Kidney epithelial cell (primary cell): ENCODE measurements at regions not wholly inside any gene's neighbourhood (a gene's known extent, or its start where the extent isn't known, plus 50 kb on each side); places are given as distances from the start of the nearest gene placed in this dataset.
"Not testable (repeated sequence)": the region's sequence is repeated elsewhere in the genome, so short reads cannot be mapped to it uniquely, and the experiment has no call there.

Source experiments
- DNase-seq: peaks from one replicate; pipeline ENCODE4 v3.0.0-alpha.2; 2010; ENCODE audit warnings: low read depth
- H3K27me3 ChIP-seq: 2 replicates; pipeline ENCODE4 v1.6.0; 2011; ENCODE audit warnings: low read length; ENCODE audit not compliant: control insufficient read depth, insufficient read depth
- H3K36me3 ChIP-seq: 2 replicates; pipeline ENCODE4 v1.5.1; 2011; ENCODE audit warnings: low read length; ENCODE audit not compliant: control insufficient read depth, insufficient read depth
- H3K4me3 ChIP-seq: 2 replicates; pipeline ENCODE4 v1.5.1; 2011; ENCODE audit warnings: low read depth, mild to moderate bottlenecking, control low read depth, low read length
- TF ChIP-seq, protein P1 (sequence below): IDR thresholded peaks from 2 replicates; pipeline ENCODE4 v1.5.1; 2011; ENCODE audit warnings: mild to moderate bottlenecking, moderate library complexity, low read length, control low read depth, inconsistent platforms; ENCODE audit not compliant: insufficient read depth, poor library complexity, severe bottlenecking

DNA sequence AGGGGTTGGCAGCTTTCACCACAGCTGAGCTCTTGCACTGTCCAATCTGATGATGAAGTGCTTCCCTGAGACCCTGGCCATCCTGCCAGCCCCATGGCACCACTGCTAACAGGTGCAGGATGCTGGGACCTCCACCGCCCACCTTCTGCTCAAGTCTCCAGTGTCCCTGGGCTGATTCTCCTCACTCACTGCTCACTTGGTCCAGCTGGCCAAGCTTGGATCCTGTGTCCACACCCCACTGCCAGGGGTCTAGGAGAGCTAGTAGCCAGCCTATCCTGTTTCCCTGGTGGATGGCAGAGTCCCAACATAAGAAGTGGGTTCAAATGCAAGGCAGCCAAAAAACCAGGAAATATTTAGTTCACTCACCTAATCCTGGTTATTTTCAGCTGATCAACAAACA lies 217.2 kb upstream of the IRF2BP2 start:
- H3K4me3 ChIP-seq: no peak overlapping the region
- no peak for DNase-seq
- H3K36me3 ChIP-seq: no peaks in the 10 kb centered on the region
- H3K27me3 ChIP-seq: no peaks in the 10 kb centered on the region
- TF ChIP-seq, protein P1, sequence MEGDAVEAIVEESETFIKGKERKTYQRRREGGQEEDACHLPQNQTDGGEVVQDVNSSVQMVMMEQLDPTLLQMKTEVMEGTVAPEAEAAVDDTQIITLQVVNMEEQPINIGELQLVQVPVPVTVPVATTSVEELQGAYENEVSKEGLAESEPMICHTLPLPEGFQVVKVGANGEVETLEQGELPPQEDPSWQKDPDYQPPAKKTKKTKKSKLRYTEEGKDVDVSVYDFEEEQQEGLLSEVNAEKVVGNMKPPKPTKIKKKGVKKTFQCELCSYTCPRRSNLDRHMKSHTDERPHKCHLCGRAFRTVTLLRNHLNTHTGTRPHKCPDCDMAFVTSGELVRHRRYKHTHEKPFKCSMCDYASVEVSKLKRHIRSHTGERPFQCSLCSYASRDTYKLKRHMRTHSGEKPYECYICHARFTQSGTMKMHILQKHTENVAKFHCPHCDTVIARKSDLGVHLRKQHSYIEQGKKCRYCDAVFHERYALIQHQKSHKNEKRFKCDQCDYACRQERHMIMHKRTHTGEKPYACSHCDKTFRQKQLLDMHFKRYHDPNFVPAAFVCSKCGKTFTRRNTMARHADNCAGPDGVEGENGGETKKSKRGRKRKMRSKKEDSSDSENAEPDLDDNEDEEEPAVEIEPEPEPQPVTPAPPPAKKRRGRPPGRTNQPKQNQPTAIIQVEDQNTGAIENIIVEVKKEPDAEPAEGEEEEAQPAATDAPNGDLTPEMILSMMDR: no peak

DNA sequence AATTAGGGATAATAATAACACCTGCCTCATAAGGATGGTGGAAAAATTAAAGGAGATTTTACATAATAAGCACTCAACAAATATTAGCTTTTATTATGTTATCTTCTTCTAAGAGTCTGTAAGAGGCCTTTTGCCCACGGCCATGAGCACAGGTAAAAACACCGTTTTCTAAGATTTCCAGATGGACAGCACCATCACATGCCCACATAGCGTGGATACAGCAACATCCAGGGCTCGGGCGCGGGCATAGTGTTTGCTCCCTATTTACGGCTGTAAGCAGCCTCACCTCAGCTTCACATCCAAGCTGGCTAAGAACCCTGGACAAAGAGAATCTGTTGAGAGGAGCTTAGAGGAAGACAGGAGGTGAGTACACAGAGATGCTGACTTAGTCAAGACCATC lies 216.4 kb upstream of the IRF2BP2 start:
- Histone ChIP-seq H3K27me3 (no peaks in the 10 kb centered on the region), H3K4me3 (no peak overlapping the region), H3K36me3 (no peaks in the 10 kb centered on the region)
- TF ChIP-seq, protein P1: no peak
- DNase-seq: no peak

DNA sequence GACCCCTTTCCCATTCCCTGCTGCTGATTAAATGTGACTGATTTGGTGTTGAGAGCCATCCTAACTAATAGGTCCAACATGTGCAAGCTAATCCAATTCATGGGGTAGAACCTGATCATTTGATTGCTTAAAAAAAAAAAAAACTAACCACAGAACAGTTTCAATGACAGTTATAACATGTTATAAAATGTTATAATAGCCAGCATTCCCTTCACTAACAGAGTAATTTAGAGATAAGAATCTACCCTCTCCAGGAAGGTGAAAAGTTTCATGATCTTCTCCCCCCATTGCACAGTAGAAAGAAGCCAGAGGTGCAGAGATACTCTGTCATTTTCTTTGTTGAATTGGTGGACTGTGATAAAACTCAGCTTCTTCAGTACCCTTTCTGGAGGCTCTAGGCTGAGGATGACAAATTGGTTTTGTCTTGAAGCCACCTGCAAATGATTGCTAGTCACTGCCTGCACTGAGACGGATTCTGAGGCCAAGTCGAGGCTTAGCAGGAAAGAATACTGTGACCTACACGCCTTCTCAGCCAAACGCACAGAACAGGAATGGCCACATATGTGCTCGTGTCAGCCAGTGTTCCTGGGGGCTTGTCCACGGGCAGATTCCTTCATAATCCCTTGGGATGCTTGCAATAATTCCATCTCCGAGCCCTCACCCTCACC lies 215.7 kb upstream of the IRF2BP2 start:
- no peak overlapping the region for H3K4me3 ChIP-seq
- H3K36me3 ChIP-seq: no peaks in the 10 kb centered on the region
- no peaks in the 10 kb centered on the region for H3K27me3 ChIP-seq
- TF ChIP-seq, protein P1: no peak
- no peak for DNase-seq

DNA sequence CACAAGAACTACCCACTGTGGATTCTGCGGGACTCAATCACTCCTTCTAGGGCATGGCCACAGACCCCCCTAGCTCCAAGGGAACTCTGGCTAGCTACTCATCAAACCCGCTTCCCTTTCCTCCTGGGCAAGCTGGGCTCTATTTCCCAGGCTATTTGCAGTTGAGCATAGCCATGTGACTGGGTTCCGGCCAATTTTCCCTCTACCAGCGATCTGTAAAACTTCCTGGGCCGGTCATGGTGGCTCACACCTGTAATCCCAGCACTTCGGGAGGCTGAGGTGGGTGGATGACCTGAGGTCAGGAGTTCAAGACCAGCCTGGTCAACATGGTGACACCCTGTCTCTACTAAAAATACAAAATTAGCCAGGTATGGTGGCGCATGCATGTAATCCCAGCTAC lies 214.9 kb upstream of the IRF2BP2 start:
- not testable (repeated sequence) for H3K36me3 ChIP-seq

DNA sequence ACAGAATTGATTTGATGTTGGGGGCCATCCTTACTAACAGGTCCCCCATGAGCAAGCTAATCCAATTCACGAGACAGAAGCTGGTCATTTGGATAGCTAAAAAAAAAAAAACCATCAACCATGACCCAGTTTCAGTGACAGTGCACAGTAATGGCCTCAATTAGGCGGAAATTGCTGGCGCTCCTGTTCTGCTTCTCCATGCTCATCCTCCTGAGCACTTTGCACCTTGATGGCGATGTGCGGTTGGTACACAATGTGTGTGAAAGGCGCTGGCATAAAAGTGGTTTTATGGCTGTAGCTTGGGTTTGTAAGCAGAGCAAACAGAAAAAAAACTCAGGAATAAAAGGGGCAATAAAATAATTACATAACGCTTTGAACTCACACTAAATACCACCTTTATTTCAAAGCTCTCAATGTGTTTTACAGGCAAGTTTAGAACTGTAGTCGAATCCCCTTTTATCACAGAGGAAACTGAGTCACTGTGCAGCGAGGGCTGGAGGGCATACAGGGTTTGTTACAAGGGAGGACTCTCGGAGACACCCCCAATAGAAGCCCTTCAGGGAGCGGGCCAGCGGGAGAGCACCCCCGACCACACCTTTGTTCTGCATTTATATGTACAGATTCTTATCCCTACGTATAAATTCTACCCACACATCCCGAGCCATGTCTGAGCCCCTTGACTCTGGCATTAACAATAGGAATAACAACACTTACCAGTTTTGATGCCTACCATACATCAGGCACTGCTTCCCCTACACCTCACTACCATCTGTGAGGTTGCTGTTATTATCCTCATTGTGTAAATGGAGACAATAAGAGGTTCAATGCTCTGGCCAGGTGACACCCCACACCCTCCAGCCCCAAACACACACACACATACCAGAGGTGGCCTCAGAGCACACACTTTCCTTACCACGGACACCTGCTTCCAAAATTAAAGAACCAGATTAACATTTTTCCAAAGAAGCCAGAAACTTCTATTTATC lies 213.5 kb upstream of the IRF2BP2 start:
- TF ChIP-seq, protein P1: no peak
- no peak overlapping the region for H3K4me3 ChIP-seq
- no peak for DNase-seq
- no peaks in the 10 kb centered on the region for H3K27me3 ChIP-seq
- H3K36me3 ChIP-seq: no peaks in the 10 kb centered on the region

More for the DNA sequence above, 214.9 kb upstream of the IRF2BP2 start:
- DNase-seq, H3K4me3 ChIP-seq, H3K27me3 ChIP-seq: not testable (repeated sequence)

DNA sequence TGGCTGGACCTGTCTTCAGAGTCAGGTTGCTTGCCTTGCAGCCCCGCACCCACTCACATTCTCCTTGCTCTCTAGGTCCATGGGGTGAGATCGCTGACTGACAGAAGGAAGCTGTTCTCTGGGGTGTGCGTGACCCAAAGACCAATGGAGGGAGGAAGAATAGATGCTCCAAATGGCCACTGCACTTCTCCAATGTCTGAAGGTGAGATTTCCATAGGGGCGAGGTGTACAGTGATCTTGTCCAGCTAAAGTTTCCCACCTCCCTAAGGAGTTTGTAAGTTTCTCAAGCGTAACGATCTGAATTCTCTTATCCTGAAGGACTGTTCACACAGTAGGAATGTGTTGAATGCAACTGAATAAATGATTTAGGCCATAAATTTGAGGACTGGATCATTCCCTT lies 211.9 kb upstream of the IRF2BP2 start:
- no peaks in the 10 kb centered on the region for H3K27me3 ChIP-seq
- DNase-seq: no peak
- TF ChIP-seq, protein P1: no peak
- H3K36me3 ChIP-seq: no peaks in the 10 kb centered on the region
- no peak overlapping the region for H3K4me3 ChIP-seq
